GM21367 (cell line): ENCODE measurements at regions not wholly inside any gene's neighbourhood (a gene's known extent, or its start where the extent isn't known, plus 50 kb on each side); places are given as distances from the start of the nearest gene placed in this dataset.

Experiments used
- ATAC-seq: cut with Tn5 transposase; IDR thresholded peaks from one replicate; pipeline ENCODE4 v1.9.1; 2021; ENCODE audit not compliant: unreplicated experiment

GRCh38 chr5:164898705-164899104 lies 1393.3 kb downstream of the MAT2B start:
- ATAC-seq: no peak

GRCh38 chr5:164909673-164910072 lies 1404.3 kb downstream of the MAT2B start:
- no peak for ATAC-seq

GRCh38 chr5:164921722-164922121 lies 1416.3 kb downstream of the MAT2B start:
- ATAC-seq: no peak

GRCh38 chr5:164934039-164934438 lies 1428.6 kb downstream of the MAT2B start:
- no peak for ATAC-seq

- no peak for ATAC-seq
These were observed 1429.1 kb downstream of the MAT2B start for GRCh38 chr5:164934561-164934960.

GRCh38 chr5:164941132-164941531 lies 1435.7 kb downstream of the MAT2B start:
- ATAC-seq: no peak

- no peak for ATAC-seq
These were observed 1445.5 kb downstream of the MAT2B start for GRCh38 chr5:164950927-164951326.

- no peak for ATAC-seq
These were observed 1446.2 kb downstream of the MAT2B start for GRCh38 chr5:164951570-164951969.

GRCh38 chr5:164958688-164959087 lies 1453.3 kb downstream of the MAT2B start:
- no peak for ATAC-seq

- no peak for ATAC-seq
These were observed 1454.3 kb downstream of the MAT2B start for GRCh38 chr5:164959761-164960160.

- ATAC-seq: no peak
These were observed 1457.0 kb downstream of the MAT2B start for GRCh38 chr5:164962329-164962961.

- no peak for ATAC-seq
These were observed 1461.2 kb downstream of the MAT2B start for GRCh38 chr5:164966611-164967010.

GRCh38 chr5:164967354-164967753 lies 1461.9 kb downstream of the MAT2B start:
- no peak for ATAC-seq

GRCh38 chr5:164972973-164973372 lies 1467.6 kb downstream of the MAT2B start:
- ATAC-seq: no peak

GRCh38 chr5:164975986-164976385 lies 1470.6 kb downstream of the MAT2B start:
- ATAC-seq: no peak

- ATAC-seq: no peak
These were observed 1475.1 kb downstream of the MAT2B start for GRCh38 chr5:164980480-164980879.

GRCh38 chr5:164998142-164998541 lies 1492.7 kb downstream of the MAT2B start:
- ATAC-seq: no peak

GRCh38 chr5:164998590-164998989 lies 1493.2 kb downstream of the MAT2B start:
- no peak for ATAC-seq

- no peak for ATAC-seq
These were observed 1495.2 kb downstream of the MAT2B start for GRCh38 chr5:165000479-165001190.

GRCh38 chr5:165003283-165003682 lies 1497.9 kb downstream of the MAT2B start:
- no peak for ATAC-seq

- ATAC-seq: no peak
These were observed 1498.8 kb downstream of the MAT2B start for GRCh38 chr5:165004175-165004574.

GRCh38 chr5:165014439-165014838 lies 1509.0 kb downstream of the MAT2B start:
- ATAC-seq: no peak

GRCh38 chr5:165015126-165015525 lies 1509.7 kb downstream of the MAT2B start:
- ATAC-seq: no peak
